ENCODE measurements at regions not wholly inside any gene's neighbourhood (a gene's known extent, or its start where the extent isn't known, plus 50 kb on each side); places are given as distances from the start of the nearest gene placed in this dataset.

GRCh38 chr18:52275817-52276216 lies 64.2 kb upstream of the DCC start:
- H3K27ac ChIP-seq (ENCODE audit: low read depth in 1 of 2, low read length in 1 of 2), result no peak overlapping the region
- no peaks in the 10 kb centered on the region for H3K9me3 ChIP-seq (ENCODE audit: control insufficient read depth in 4 of 4, insufficient read depth in 3 of 4, low read length in 3 of 4)
- no peaks in the 10 kb centered on the region for H3K27me3 ChIP-seq (ENCODE audit: control insufficient read depth in 3 of 3, insufficient read depth in 3 of 3, low read length in 2 of 3)
- H3K9ac ChIP-seq (ENCODE audit: insufficient read depth in 1 of 2, low read length in 2 of 2), result no peak overlapping the region
- no peaks in the 10 kb centered on the region for H3K4me1 ChIP-seq (ENCODE audit: control insufficient read depth in 5 of 5, insufficient read depth in 5 of 5, low read length in 5 of 5)
- H3K36me3 ChIP-seq (ENCODE audit: control insufficient read depth in 4 of 4, insufficient read depth in 4 of 4, low read length in 4 of 4), result no peaks in the 10 kb centered on the region
- DNase-seq (no peak), ATAC-seq (ENCODE audit: insufficient read depth, low FRiP score) (no peak)
- TF ChIP-seq CTCF (IDR thresholded peaks at IDR 0.05; ENCODE audit: control extremely low read depth, extremely low read depth), result no peak
- H3K4me3 ChIP-seq, result no peak overlapping the region

GRCh38 chr18:52277785-52278184 lies 62.2 kb upstream of the DCC start:
- Histone ChIP-seq H3K9ac (ENCODE audit: insufficient read depth in 1 of 2, low read length in 2 of 2) (no peak overlapping the region), H3K9me3 (ENCODE audit: control insufficient read depth in 4 of 4, insufficient read depth in 3 of 4, low read length in 3 of 4) (no peaks in the 10 kb centered on the region), H3K4me3 (no peak overlapping the region), H3K4me1 (ENCODE audit: control insufficient read depth in 5 of 5, insufficient read depth in 5 of 5, low read length in 5 of 5) (no peaks in the 10 kb centered on the region), H3K27me3 (ENCODE audit: control insufficient read depth in 3 of 3, insufficient read depth in 3 of 3, low read length in 2 of 3) (no peaks in the 10 kb centered on the region), H3K27ac (ENCODE audit: low read depth in 1 of 2, low read length in 1 of 2) (no peak overlapping the region), H3K36me3 (ENCODE audit: control insufficient read depth in 4 of 4, insufficient read depth in 4 of 4, low read length in 4 of 4) (no peaks in the 10 kb centered on the region)
- ATAC-seq (ENCODE audit: insufficient read depth, low FRiP score) (no peak), DNase-seq (no peak)
- TF ChIP-seq CTCF (IDR thresholded peaks at IDR 0.05; ENCODE audit: control extremely low read depth, extremely low read depth), result no peak
- 65 to 78% methylated on average over 2 of the region's 2 CpGs for WGBS, 2 donors

- Histone ChIP-seq H3K9ac (ENCODE audit: insufficient read depth in 1 of 2, low read length in 2 of 2) (no peak overlapping the region), H3K4me1 (ENCODE audit: control insufficient read depth in 5 of 5, insufficient read depth in 5 of 5, low read length in 5 of 5) (no peaks in the 10 kb centered on the region), H3K27ac (ENCODE audit: low read depth in 1 of 2, low read length in 1 of 2) (no peak overlapping the region), H3K27me3 (ENCODE audit: control insufficient read depth in 3 of 3, insufficient read depth in 3 of 3, low read length in 2 of 3) (no peaks in the 10 kb centered on the region), H3K4me3 (no peak overlapping the region), H3K9me3 (ENCODE audit: control insufficient read depth in 4 of 4, insufficient read depth in 3 of 4, low read length in 3 of 4) (no peaks in the 10 kb centered on the region), H3K36me3 (ENCODE audit: control insufficient read depth in 4 of 4, insufficient read depth in 4 of 4, low read length in 4 of 4) (no peaks in the 10 kb centered on the region)
- 43 to 50% methylated on average over 2 of the region's 2 CpGs for WGBS, 2 donors
- ATAC-seq (ENCODE audit: insufficient read depth, low FRiP score), result no peak
- DNase-seq, result no peak
- TF ChIP-seq CTCF (IDR thresholded peaks at IDR 0.05; ENCODE audit: control extremely low read depth, extremely low read depth), result no peak
Observed at GRCh38 chr18:52278191-52278590, 61.8 kb upstream of the DCC start.

- H3K4me3 ChIP-seq, result no peak overlapping the region
- H3K4me1 ChIP-seq (ENCODE audit: control insufficient read depth in 5 of 5, insufficient read depth in 5 of 5, low read length in 5 of 5), result no peaks in the 10 kb centered on the region
- WGBS, 2 donors, result 87 to 91% methylated on average over 2 of the region's 2 CpGs
- DNase-seq (no peak), ATAC-seq (ENCODE audit: insufficient read depth, low FRiP score) (no peak)
- no peak for TF ChIP-seq CTCF (IDR thresholded peaks at IDR 0.05; ENCODE audit: control extremely low read depth, extremely low read depth)
- no peaks in the 10 kb centered on the region for H3K27me3 ChIP-seq (ENCODE audit: control insufficient read depth in 3 of 3, insufficient read depth in 3 of 3, low read length in 2 of 3)
- H3K27ac ChIP-seq (ENCODE audit: low read depth in 1 of 2, low read length in 1 of 2), result no peak overlapping the region
- H3K9ac ChIP-seq (ENCODE audit: insufficient read depth in 1 of 2, low read length in 2 of 2), result no peak overlapping the region
- H3K9me3 ChIP-seq (ENCODE audit: control insufficient read depth in 4 of 4, insufficient read depth in 3 of 4, low read length in 3 of 4), result no peaks in the 10 kb centered on the region
- no peaks in the 10 kb centered on the region for H3K36me3 ChIP-seq (ENCODE audit: control insufficient read depth in 4 of 4, insufficient read depth in 4 of 4, low read length in 4 of 4)
Observed at GRCh38 chr18:52280702-52281101, 59.3 kb upstream of the DCC start.

Data from lung (tissue), 11 donors.